Thymus (tissue), 11 donors: ENCODE measurements at regions not wholly inside any gene's neighbourhood (a gene's known extent, or its start where the extent isn't known, plus 50 kb on each side); places are given as distances from the start of the nearest gene placed in this dataset.

Source experiments
- DNase-seq, 9 donors: peaks; one replicate each; pipeline ENCODE4 v3.0.0-alpha.2; 2013; ENCODE audit warnings: low spot score in 9 of 9, low read depth in 6 of 9, missing footprints in 1 of 9
- H3K27ac ChIP-seq, 2 donors: one replicate each; pipeline ENCODE4 v1.5.1; 2013; ENCODE audit warnings: control low read depth in 1 of 2, low read depth in 1 of 2, low read length in 1 of 2, mild to moderate bottlenecking in 1 of 2, moderate library complexity in 1 of 2
- H3K27me3 ChIP-seq, 2 donors: one replicate each; pipeline ENCODE4 v1.5.1; 2013; ENCODE audit warnings: low read length in 1 of 2; ENCODE audit not compliant: control insufficient read depth in 2 of 2, insufficient read depth in 1 of 2
- H3K36me3 ChIP-seq, 2 donors: one replicate each; pipeline ENCODE4 v1.5.1; 2013; ENCODE audit warnings: low read length in 1 of 2, mild to moderate bottlenecking in 1 of 2, moderate library complexity in 1 of 2; ENCODE audit not compliant: control insufficient read depth in 2 of 2, insufficient read depth in 2 of 2
- H3K4me1 ChIP-seq, 2 donors: one replicate each; pipeline ENCODE4 v1.5.1; 2013; ENCODE audit warnings: low read length in 2 of 2; ENCODE audit not compliant: control insufficient read depth in 2 of 2, insufficient read depth in 2 of 2
- H3K4me3 ChIP-seq, 2 donors: one replicate each; pipeline ENCODE4 v1.5.1; 2013; ENCODE audit warnings: low read length in 2 of 2, control low read depth in 1 of 2, mild to moderate bottlenecking in 1 of 2
- H3K9me3 ChIP-seq, 2 donors: one replicate each; pipeline ENCODE4 v1.5.1; 2013; ENCODE audit warnings: low read length in 1 of 2, mild to moderate bottlenecking in 1 of 2; ENCODE audit not compliant: control insufficient read depth in 2 of 2, insufficient read depth in 1 of 2
- WGBS: extraction: QIAGEN DNeasy Blood & Tissue Kit; methylation state at CpG from one replicate; pipeline ENCODE4 v1.1.7; 2013; 5-methylcytosine and 5-hydroxymethylcytosine counted together
- donor health status: healthy.

GRCh38 chr3:74564560-74564959 lies 49.9 kb downstream of the CNTN3 start:
- 96% methylated on average over 3 of the region's 3 CpGs for WGBS

GRCh38 chr3:74562558-74563269 lies 51.7 kb downstream of the CNTN3 start:
- WGBS = 93% methylated on average over 8 of the region's 8 CpGs
- Histone ChIP-seq H3K27ac (no peak overlapping the region), H3K4me1 (no peaks in the 10 kb centered on the region), H3K36me3 (no peaks in the 10 kb centered on the region), H3K4me3 (no peak overlapping the region), H3K9me3 (no peaks in the 10 kb centered on the region), H3K27me3 (no peaks in the 10 kb centered on the region)
- DNase-seq = no peak

More at GRCh38 chr3:74564560-74564959, 49.9 kb downstream of the CNTN3 start:
- Histone ChIP-seq H3K4me3 (no peak overlapping the region), H3K27ac (no peak overlapping the region), H3K4me1 (no peaks in the 10 kb centered on the region), H3K9me3 (no peaks in the 10 kb centered on the region), H3K36me3 (no peaks in the 10 kb centered on the region), H3K27me3 (no peaks in the 10 kb centered on the region)
- no peak for DNase-seq

- H3K4me3 ChIP-seq = no peak overlapping the region
- 89% methylated on average over 2 of the region's 2 CpGs for WGBS
Measured at GRCh38 chr3:74561881-74562280, 52.6 kb downstream of the CNTN3 start.

DNA sequence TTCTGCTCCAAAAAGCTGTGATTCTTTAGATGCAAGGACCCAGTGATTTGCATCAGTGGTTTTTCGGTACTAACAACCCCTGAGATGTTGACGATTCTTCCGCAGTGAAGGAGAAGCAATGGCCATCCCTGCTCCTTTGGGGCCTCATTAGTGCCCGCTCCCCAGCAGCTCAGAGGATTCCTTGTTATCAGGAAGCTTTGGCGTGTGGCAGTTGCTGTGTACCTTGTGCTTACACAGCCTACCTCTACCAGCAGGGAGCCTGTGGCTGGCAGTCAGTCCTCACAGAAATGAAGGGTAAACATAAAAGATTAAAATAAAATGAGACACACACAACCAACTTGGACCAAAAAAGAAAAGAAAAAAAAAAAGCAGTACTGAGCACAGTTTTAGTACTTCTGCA lies 55.2 kb downstream of the CNTN3 start:
- DNase-seq = no peak
- 95% methylated on average over 5 of the region's 5 CpGs for WGBS
- no peaks in the 10 kb centered on the region for H3K4me1 ChIP-seq

More at GRCh38 chr3:74561881-74562280, 52.6 kb downstream of the CNTN3 start:
- H3K36me3 ChIP-seq = no peaks in the 10 kb centered on the region
- DNase-seq = no peak
- no peaks in the 10 kb centered on the region for H3K9me3 ChIP-seq
- no peaks in the 10 kb centered on the region for H3K4me1 ChIP-seq
- H3K27me3 ChIP-seq = no peaks in the 10 kb centered on the region
- H3K27ac ChIP-seq = no peak overlapping the region

DNA sequence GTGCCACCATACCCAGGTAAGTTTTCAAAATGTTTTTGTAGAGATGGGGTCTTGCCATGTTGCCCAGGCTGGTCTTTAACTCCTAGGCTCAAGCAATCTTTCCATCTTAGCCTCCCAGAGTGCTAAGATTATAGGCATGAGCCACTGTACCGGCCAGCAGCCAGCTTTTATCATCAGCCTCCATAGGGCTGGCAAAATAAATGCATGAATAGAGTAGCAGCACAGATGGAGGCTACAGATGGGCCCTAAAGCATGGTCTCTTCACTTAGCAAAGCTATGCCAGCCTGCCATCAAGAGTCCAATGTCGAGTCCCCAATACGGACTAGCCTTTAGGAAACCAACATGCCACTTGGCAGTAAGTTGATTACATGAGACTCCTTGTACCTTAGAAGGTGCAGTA lies 63.8 kb downstream of the CNTN3 start:
- 96% methylated on average over 3 of the region's 3 CpGs for WGBS
- no peak overlapping the region for H3K27ac ChIP-seq
- DNase-seq = no peak
- H3K27me3 ChIP-seq = no peaks in the 10 kb centered on the region
- H3K36me3 ChIP-seq = no peaks in the 10 kb centered on the region
- no peaks in the 10 kb centered on the region for H3K9me3 ChIP-seq
- no peaks in the 10 kb centered on the region for H3K4me1 ChIP-seq
- H3K4me3 ChIP-seq = no peak overlapping the region

More for the DNA sequence above, 55.2 kb downstream of the CNTN3 start:
- Histone ChIP-seq H3K36me3 (no peaks in the 10 kb centered on the region), H3K27me3 (no peaks in the 10 kb centered on the region), H3K4me3 (no peak overlapping the region), H3K9me3 (no peaks in the 10 kb centered on the region), H3K27ac (no peak overlapping the region)

DNA sequence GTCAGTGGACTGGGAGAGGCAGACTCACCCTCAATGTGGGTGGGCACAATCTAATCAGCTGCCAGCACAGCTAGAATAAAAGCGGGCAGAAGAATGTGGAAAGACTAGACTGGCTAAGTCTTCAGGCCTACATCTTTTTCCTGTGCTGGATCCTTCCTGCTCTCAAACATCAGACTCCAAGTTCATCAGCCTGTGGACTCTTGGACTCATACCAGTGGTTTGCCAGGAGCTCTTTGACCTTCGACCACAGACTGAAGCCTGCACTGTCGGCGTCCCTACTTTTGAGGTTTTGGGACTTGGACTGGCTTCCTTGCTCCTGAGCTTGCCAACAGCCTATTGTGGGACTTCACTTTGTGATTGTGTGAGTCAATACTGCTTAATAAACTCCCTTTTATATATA lies 68.0 kb downstream of the CNTN3 start:
- WGBS = 72% methylated on average over 4 of the region's 4 CpGs
- Histone ChIP-seq H3K4me1 (no peaks in the 10 kb centered on the region), H3K4me3 (no peak overlapping the region), H3K9me3 (no peaks in the 10 kb centered on the region), H3K27ac (no peak overlapping the region), H3K27me3 (no peaks in the 10 kb centered on the region), H3K36me3 (no peaks in the 10 kb centered on the region)
- no peak for DNase-seq

DNA sequence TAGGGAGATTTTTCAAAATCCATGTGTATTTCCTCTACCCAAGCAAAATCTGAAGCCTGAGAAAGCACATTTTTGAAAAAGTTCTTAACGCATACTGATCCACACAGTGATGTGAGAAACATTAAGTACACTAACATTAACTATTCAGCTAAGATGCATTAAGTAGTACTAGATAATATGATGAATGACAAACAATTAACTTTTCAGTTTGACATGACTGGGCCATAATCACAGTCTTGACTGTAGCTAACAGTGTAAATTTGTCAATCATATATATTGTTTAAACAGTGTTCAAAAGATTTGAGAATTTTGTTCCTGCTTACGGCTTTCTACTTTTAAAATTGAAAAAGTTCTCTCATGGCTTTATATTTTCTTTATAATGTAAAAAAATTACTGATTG lies 72.0 kb downstream of the CNTN3 start:
- DNase-seq = no peak

DNA sequence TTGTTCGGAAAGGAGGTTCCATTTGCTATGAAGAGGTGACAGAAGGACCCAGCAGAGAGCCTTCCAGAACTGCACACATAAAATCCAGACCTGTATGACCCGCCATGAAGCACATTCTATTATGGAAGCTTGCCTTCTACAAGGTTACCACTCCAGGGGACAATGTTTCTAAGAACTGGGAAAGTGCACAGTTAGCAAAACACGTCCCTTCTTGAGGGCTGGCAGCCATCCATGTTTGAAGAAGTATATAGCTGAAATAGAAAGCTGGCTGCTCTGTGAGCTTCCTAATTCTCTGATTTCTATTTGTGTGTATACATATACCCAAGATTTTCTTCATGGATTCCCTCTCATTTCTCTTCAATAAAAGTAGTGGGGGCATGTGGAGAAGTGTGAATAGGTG lies 74.6 kb downstream of the CNTN3 start:
- Histone ChIP-seq H3K27ac (no peak overlapping the region), H3K4me1 (no peaks in the 10 kb centered on the region), H3K9me3 (no peaks in the 10 kb centered on the region), H3K27me3 (no peaks in the 10 kb centered on the region), H3K36me3 (no peaks in the 10 kb centered on the region), H3K4me3 (no peak overlapping the region)
- WGBS = 86% methylated on average over 3 of the region's 3 CpGs
- no peak for DNase-seq

More for the DNA sequence above, 72.0 kb downstream of the CNTN3 start:
- Histone ChIP-seq H3K27me3 (no peaks in the 10 kb centered on the region), H3K27ac (no peak overlapping the region), H3K9me3 (no peaks in the 10 kb centered on the region), H3K4me3 (no peak overlapping the region), H3K36me3 (no peaks in the 10 kb centered on the region), H3K4me1 (no peaks in the 10 kb centered on the region)
- 96% methylated on average over 2 of the region's 2 CpGs for WGBS

DNA sequence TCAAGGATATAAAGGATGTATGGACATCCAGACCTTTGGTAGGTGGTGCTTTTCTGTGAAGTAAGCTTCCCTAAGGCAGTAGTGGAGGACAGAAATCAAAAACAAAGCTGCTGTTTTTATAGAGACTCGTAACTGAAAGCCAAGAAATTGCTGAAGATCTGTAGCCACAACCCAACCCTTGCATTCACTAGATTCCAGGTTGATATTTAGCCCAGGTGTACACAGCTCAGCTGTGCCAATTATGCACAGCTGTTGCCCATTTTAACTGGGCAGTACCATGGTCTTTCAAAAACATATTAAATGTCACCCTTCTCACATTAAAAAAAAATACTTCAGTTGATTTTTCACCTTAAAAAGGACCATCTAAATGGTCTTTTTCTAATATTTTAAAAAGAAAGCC lies 75.8 kb downstream of the CNTN3 start:
- 52% methylated on average over 1 of the region's 1 CpG for WGBS
- H3K27ac ChIP-seq = no peak overlapping the region
- no peaks in the 10 kb centered on the region for H3K27me3 ChIP-seq
- no peaks in the 10 kb centered on the region for H3K36me3 ChIP-seq
- DNase-seq = no peak
- no peaks in the 10 kb centered on the region for H3K9me3 ChIP-seq
- no peaks in the 10 kb centered on the region for H3K4me1 ChIP-seq
- H3K4me3 ChIP-seq = no peak overlapping the region
